KMS-11 (cell line): ENCODE measurements at regions not wholly inside any gene's neighbourhood (a gene's known extent, or its start where the extent isn't known, plus 50 kb on each side); places are given as distances from the start of the nearest gene placed in this dataset.

ENCODE experiments used
- H2AFZ ChIP-seq: fragments of 200-600 bp; sonication (generic); 2 replicates; pipeline ENCODE4 v1.6.1; 2016; ENCODE audit warnings: antibody characterized with exemption, mixed run types, low read depth
- H3K27ac ChIP-seq: fragments of 200-600 bp; sonication (generic); 2 replicates; pipeline ENCODE4 v1.6.1; 2016; ENCODE audit warnings: mild to moderate bottlenecking, mixed run types
- H3K27me3 ChIP-seq: fragments of 200-600 bp; sonication (generic); 2 replicates; pipeline ENCODE4 v1.6.1; 2017; ENCODE audit warnings: mild to moderate bottlenecking, low read depth, mixed run types, moderate library complexity; ENCODE audit not compliant: insufficient read depth
- H3K36me3 ChIP-seq: fragments of 200-600 bp; sonication (generic); 2 replicates; pipeline ENCODE4 v1.6.1; 2017; ENCODE audit warnings: mild to moderate bottlenecking, mixed run types; ENCODE audit not compliant: insufficient read depth
- H3K4me1 ChIP-seq: fragments of 200-600 bp; sonication (generic); 2 replicates; pipeline ENCODE4 v1.6.1; 2016; ENCODE audit warnings: mild to moderate bottlenecking, low read depth, mixed run types; ENCODE audit not compliant: poor library complexity, severe bottlenecking
- H3K4me2 ChIP-seq: fragments of 200-600 bp; sonication (generic); 2 replicates; pipeline ENCODE4 v1.7.0; 2016; ENCODE audit warnings: mild to moderate bottlenecking, mixed run types
- H3K4me3 ChIP-seq: fragments of 200-600 bp; sonication (generic); IDR thresholded peaks from 2 replicates; pipeline ENCODE4 v1.6.1; 2017; ENCODE audit warnings: low read depth, low read length, mixed read lengths; ENCODE audit not compliant: insufficient read depth
- H3K79me2 ChIP-seq: fragments of 200-600 bp; sonication (generic); 2 replicates; pipeline ENCODE4 v1.6.1; 2016; ENCODE audit warnings: low read depth, mixed run types; ENCODE audit not compliant: insufficient read depth
- H3K9ac ChIP-seq: fragments of 200-600 bp; sonication (generic); 2 replicates; pipeline ENCODE4 v1.6.1; 2016; ENCODE audit warnings: mild to moderate bottlenecking, mixed run types
- H4K20me1 ChIP-seq: fragments of 200-600 bp; sonication (generic); 2 replicates; pipeline ENCODE4 v1.6.1; 2016; ENCODE audit warnings: mild to moderate bottlenecking, mixed run types; ENCODE audit not compliant: insufficient read depth
- CTCF ChIP-seq: fragments of 200-600 bp; sonication (generic); conservative IDR thresholded peaks from 2 replicates; pipeline ENCODE4 v1.6.1; 2017; ENCODE audit warnings: low read depth, mild to moderate bottlenecking, antibody characterized with exemption, low read length, moderate library complexity, mixed read lengths

GRCh38 chr14:98951521-98952152, 320.4 kb downstream of the BCL11B start:
- TF ChIP-seq CTCF: no peak
- Histone ChIP-seq H3K79me2 (no peaks in the 10 kb centered on the region), H4K20me1 (no peaks in the 10 kb centered on the region), H3K4me1 (no peaks in the 10 kb centered on the region), H3K4me3 (no peak overlapping the region), H3K27me3 (no peaks in the 10 kb centered on the region), H3K9ac (no peak overlapping the region), H3K27ac (no peak overlapping the region), H3K4me2 (no peak overlapping the region), H3K36me3 (no peaks in the 10 kb centered on the region), H2AFZ (no peak overlapping the region)

- H2AFZ ChIP-seq: no peak overlapping the region
- no peak for TF ChIP-seq CTCF
- no peak overlapping the region for H3K4me3 ChIP-seq
- H3K4me1 ChIP-seq: no peaks in the 10 kb centered on the region
- H3K79me2 ChIP-seq: no peaks in the 10 kb centered on the region
- H3K27me3 ChIP-seq: no peaks in the 10 kb centered on the region
- no peak overlapping the region for H3K27ac ChIP-seq
- H3K36me3 ChIP-seq: no peaks in the 10 kb centered on the region
- no peak overlapping the region for H3K4me2 ChIP-seq
- no peak overlapping the region for H3K9ac ChIP-seq
- H4K20me1 ChIP-seq: no peaks in the 10 kb centered on the region
Observed at GRCh38 chr14:98952593-98953350, 319.2 kb downstream of the BCL11B start.

GRCh38 chr14:98953551-98954348, 318.2 kb downstream of the BCL11B start:
- Histone ChIP-seq H3K9ac (no peak overlapping the region), H3K4me1 (no peaks in the 10 kb centered on the region)

More at GRCh38 chr14:98953551-98954348, 318.2 kb downstream of the BCL11B start:
- Histone ChIP-seq H3K4me3 (no peak overlapping the region), H3K79me2 (no peaks in the 10 kb centered on the region), H3K27me3 (no peaks in the 10 kb centered on the region), H2AFZ (no peak overlapping the region), H3K27ac (no peak overlapping the region), H3K4me2 (no peak overlapping the region), H4K20me1 (no peaks in the 10 kb centered on the region), H3K36me3 (no peaks in the 10 kb centered on the region)
- TF ChIP-seq CTCF: no peak
